ENCODE measurements at regions not wholly inside any gene's neighbourhood (a gene's known extent, or its start where the extent isn't known, plus 50 kb on each side); places are given as distances from the start of the nearest gene placed in this dataset.

DNA sequence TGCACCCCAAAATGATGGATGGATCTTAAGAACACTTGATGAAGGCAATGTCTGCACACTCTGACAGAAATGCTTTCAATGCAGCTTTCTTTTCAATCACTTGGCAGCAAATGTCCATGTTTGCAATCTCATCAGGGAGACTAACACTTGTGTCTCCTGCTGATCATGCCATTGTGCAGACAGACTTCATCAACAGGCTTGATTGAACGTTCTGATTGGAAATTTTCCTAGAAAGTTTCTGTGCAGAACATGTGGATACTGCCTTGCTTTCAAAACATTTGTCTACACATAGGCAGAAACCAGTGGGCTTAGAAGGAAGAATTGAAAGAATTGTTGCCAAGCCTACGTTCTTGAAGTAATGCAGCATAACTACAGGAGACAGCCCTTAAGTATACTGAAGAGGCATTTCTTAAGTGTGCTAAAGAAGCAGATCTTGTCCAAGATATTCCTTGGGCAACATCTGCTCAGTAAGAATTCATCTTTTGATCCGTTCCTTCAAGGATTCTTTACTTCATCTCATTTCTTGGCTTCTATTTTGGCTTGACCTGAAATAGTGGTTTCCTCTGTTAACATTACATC lies 120.4 kb upstream of the PLCB4 start:
- Histone ChIP-seq H3K27me3 (ENCODE audit: control insufficient read depth, insufficient read depth, low read length) (no peaks in the 10 kb centered on the region), H3K4me3 (ENCODE audit: low read depth, low read length) (no peak overlapping the region), H3K36me3 (ENCODE audit: control insufficient read depth, insufficient read depth, low read length) (no peaks in the 10 kb centered on the region)
- TF ChIP-seq, protein P1, sequence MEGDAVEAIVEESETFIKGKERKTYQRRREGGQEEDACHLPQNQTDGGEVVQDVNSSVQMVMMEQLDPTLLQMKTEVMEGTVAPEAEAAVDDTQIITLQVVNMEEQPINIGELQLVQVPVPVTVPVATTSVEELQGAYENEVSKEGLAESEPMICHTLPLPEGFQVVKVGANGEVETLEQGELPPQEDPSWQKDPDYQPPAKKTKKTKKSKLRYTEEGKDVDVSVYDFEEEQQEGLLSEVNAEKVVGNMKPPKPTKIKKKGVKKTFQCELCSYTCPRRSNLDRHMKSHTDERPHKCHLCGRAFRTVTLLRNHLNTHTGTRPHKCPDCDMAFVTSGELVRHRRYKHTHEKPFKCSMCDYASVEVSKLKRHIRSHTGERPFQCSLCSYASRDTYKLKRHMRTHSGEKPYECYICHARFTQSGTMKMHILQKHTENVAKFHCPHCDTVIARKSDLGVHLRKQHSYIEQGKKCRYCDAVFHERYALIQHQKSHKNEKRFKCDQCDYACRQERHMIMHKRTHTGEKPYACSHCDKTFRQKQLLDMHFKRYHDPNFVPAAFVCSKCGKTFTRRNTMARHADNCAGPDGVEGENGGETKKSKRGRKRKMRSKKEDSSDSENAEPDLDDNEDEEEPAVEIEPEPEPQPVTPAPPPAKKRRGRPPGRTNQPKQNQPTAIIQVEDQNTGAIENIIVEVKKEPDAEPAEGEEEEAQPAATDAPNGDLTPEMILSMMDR (IDR thresholded peaks at IDR 0.05; ENCODE audit: insufficient read depth, low read depth, low read length): no peak
- ChIA-PET POLR2A (no interaction called here), CTCF (no interaction called here)
- no peak for DNase-seq (ENCODE audit: low read depth)

DNA sequence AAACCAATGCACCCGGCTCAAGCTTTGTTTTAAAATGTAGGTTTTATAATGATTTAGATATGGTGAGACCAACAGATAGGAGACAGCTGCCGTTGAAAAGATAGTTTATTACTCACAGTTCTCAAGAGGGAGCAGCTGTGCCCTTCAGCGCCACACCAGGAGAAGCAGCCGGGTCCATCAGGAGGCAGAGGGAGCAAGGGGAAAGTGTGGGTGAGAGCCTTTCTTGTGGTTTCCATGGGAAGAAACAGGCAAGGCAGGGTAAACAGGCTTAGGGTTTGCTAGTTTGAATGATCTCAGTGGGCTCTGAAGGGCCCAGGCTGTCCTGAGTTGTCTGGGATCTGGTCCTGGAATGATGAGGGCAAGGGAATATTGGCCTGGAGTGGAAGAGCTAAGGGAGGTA lies 117.7 kb upstream of the PLCB4 start:
- Histone ChIP-seq H3K36me3 (ENCODE audit: control insufficient read depth, insufficient read depth, low read length) (no peaks in the 10 kb centered on the region), H3K4me3 (ENCODE audit: low read depth, low read length) (no peak overlapping the region), H3K27me3 (ENCODE audit: control insufficient read depth, insufficient read depth, low read length) (no peaks in the 10 kb centered on the region)
- POLR2A ChIA-PET: no interaction called here
- TF ChIP-seq, protein P1 (IDR thresholded peaks at IDR 0.05; ENCODE audit: insufficient read depth, low read depth, low read length): no peak
- DNase-seq (ENCODE audit: low read depth): no peak
- CTCF ChIA-PET: interaction anchor here (0.6 to 0.7 kb wide), 2 partner anchors 10 to 120 kb away, joined by 3 read pairs; no protein-coding TSS in a partner anchor

DNA sequence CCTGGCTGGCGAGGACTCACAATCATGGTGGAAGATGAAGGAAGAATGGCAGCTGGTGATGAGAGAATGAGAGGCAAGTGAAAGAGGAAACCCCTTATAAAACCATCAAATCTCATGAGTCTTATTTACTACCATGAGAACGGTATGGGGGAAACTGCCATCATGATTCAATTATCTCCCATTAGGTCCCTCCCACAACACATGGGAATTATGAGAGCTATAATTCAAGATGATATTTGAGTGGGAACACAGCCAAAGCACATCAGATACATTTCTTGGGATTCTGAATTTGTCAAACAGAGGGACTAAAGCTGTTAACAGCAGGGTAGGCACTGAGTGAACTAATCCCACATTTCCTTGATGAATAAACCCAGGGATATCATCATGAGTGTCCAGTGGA lies 116.2 kb upstream of the PLCB4 start:
- TF ChIP-seq, protein P1 (IDR thresholded peaks at IDR 0.05; ENCODE audit: insufficient read depth, low read depth, low read length): no peak
- H3K27me3 ChIP-seq (ENCODE audit: control insufficient read depth, insufficient read depth, low read length): no peaks in the 10 kb centered on the region
- no peak for DNase-seq (ENCODE audit: low read depth)
- H3K36me3 ChIP-seq (ENCODE audit: control insufficient read depth, insufficient read depth, low read length): no peaks in the 10 kb centered on the region
- ChIA-PET POLR2A (no interaction called here), CTCF (interaction anchor here (1.2 kb wide), 1 partner anchor 99 kb away, joined by 4 read pairs; no protein-coding TSS in a partner anchor)
- H3K4me3 ChIP-seq (ENCODE audit: low read depth, low read length): no peak overlapping the region

DNA sequence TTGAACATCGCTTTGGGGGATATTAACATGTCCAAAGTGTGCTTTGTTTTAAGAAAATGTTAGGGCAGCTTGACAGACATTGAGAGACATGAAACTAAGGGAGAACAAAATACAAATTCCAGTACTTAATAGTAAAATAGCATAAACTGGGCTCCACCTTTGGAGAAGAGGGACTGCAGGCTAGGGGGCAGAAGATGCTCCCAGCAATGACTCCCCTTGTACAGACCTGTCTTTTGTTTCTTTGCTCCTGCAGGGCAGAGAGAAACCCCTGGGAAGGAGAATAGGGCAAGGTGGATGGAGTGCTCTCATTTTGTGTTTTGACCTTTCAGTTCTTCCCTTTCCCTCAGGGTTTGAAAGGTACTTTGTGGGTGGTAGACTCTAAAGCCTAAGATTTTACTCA lies 115.6 kb upstream of the PLCB4 start:
- ChIA-PET CTCF (interaction anchor here (1.2 kb wide), 1 partner anchor 99 kb away, joined by 4 read pairs; no protein-coding TSS in a partner anchor), POLR2A (no interaction called here)
- Histone ChIP-seq H3K4me3 (ENCODE audit: low read depth, low read length) (no peak overlapping the region), H3K27me3 (ENCODE audit: control insufficient read depth, insufficient read depth, low read length) (no peaks in the 10 kb centered on the region), H3K36me3 (ENCODE audit: control insufficient read depth, insufficient read depth, low read length) (no peaks in the 10 kb centered on the region)
- TF ChIP-seq, protein P1 (IDR thresholded peaks at IDR 0.05; ENCODE audit: insufficient read depth, low read depth, low read length): 0 out of 2 replicates have a peak, but pooled peaks have one; percentile 6
- DNase-seq (ENCODE audit: low read depth): no peak

DNA sequence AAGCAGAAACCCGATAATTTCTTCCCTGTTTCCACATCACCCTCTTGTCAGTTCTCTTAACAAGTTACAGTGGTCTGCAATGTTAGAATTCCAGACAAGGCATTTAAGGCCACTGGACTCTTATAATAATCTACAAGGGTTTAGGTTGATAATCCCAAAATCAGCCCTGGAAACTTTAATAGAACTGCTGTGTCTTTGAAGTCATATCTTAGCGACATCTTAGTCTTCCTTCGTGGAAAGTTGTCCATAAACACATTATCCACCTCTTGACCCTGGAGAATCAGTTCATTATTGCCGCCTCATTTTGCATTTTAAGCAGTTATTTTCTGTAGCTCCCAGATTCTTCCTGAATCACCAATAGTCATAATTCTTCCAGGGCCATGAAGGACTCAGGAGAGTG lies 108.6 kb upstream of the PLCB4 start:
- ChIA-PET CTCF (no interaction called here), POLR2A (no interaction called here)
- TF ChIP-seq, protein P1 (IDR thresholded peaks at IDR 0.05; ENCODE audit: insufficient read depth, low read depth, low read length): no peak
- Histone ChIP-seq H3K4me3 (ENCODE audit: low read depth, low read length) (no peak overlapping the region), H3K27me3 (ENCODE audit: control insufficient read depth, insufficient read depth, low read length) (no peaks in the 10 kb centered on the region), H3K36me3 (ENCODE audit: control insufficient read depth, insufficient read depth, low read length) (no peaks in the 10 kb centered on the region)
- no peak for DNase-seq (ENCODE audit: low read depth)

All from BJ (cell line).